ENCODE measurements at regions not wholly inside any gene's neighbourhood (a gene's known extent, or its start where the extent isn't known, plus 50 kb on each side); places are given as distances from the start of the nearest gene placed in this dataset.

GRCh38 chr22:42180349-42180842, 49.8 kb upstream of the CYP2D6 start:
- no peak for TF ChIP-seq EZH2phosphoT487 (IDR thresholded peaks at IDR 0.05; ENCODE audit: insufficient read depth, low read depth)
- TF ChIP-seq EZH2 (IDR thresholded peaks at IDR 0.05; ENCODE audit: insufficient read depth, poor library complexity, severe bottlenecking): no peak

Data from GM23248 (cell line).